ENCODE measurements at regions not wholly inside any gene's neighbourhood (a gene's known extent, or its start where the extent isn't known, plus 50 kb on each side); places are given as distances from the start of the nearest gene placed in this dataset.
"Not testable (repeated sequence)": the region's sequence is repeated elsewhere in the genome, so short reads cannot be mapped to it uniquely, and the experiment has no call there.

GRCh38 chr15:30720825-30721224 is 94.9 kb downstream of the ARHGAP11B start:
- TF ChIP-seq CTCF, POLR2A (IDR thresholded peaks at IDR 0.05): not testable (repeated sequence)

All from lower leg skin (tissue), 3 donors.